ENCODE measurements at regions not wholly inside any gene's neighbourhood (a gene's known extent, or its start where the extent isn't known, plus 50 kb on each side); places are given as distances from the start of the nearest gene placed in this dataset.
"Not testable (repeated sequence)": the region's sequence is repeated elsewhere in the genome, so short reads cannot be mapped to it uniquely, and the experiment has no call there.

DNA sequence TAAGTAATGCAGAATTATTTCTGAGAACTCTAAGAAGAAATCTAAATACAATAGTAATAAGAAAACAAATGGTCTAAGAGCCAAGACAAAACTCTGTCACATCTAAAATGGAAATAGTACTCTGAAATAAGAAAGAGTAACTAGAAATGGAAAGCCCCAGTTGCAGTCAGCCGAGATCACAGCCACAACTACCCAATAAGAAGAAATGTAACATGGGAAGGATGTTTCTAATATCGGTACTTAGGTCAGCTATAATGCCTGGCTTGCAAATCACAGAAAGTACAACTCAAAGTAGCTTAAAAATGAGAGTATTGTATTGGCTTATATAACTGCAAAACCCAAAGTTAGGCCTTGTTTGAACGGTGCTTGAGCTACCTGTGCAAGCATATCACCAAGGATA is 58.6 kb upstream of the USP25 start:
- H3K27ac ChIP-seq: no peak overlapping the region
- TF ChIP-seq, protein P1, sequence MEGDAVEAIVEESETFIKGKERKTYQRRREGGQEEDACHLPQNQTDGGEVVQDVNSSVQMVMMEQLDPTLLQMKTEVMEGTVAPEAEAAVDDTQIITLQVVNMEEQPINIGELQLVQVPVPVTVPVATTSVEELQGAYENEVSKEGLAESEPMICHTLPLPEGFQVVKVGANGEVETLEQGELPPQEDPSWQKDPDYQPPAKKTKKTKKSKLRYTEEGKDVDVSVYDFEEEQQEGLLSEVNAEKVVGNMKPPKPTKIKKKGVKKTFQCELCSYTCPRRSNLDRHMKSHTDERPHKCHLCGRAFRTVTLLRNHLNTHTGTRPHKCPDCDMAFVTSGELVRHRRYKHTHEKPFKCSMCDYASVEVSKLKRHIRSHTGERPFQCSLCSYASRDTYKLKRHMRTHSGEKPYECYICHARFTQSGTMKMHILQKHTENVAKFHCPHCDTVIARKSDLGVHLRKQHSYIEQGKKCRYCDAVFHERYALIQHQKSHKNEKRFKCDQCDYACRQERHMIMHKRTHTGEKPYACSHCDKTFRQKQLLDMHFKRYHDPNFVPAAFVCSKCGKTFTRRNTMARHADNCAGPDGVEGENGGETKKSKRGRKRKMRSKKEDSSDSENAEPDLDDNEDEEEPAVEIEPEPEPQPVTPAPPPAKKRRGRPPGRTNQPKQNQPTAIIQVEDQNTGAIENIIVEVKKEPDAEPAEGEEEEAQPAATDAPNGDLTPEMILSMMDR (conservative IDR thresholded peaks at IDR 0.05): no peak

DNA sequence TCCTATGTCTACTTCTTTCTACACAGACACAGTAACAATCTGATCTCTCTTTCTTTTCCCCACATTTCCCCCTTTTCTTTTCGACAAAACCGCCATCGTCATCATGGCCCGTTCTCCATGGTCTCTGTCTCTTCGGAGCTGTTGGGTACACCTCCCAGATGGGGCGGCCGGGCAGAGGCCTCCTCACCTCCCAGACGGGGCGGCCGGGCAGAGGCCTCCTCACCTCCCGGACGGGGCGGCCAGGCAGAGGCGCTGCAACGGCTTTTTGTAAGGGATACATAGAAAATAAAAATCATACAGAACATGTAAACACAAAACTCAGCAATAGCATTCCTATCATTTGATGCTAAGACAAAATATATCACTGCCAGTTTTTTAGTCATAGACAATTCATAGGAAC is 57.2 kb upstream of the USP25 start:
- H3K27ac ChIP-seq: not testable (repeated sequence)

DNA sequence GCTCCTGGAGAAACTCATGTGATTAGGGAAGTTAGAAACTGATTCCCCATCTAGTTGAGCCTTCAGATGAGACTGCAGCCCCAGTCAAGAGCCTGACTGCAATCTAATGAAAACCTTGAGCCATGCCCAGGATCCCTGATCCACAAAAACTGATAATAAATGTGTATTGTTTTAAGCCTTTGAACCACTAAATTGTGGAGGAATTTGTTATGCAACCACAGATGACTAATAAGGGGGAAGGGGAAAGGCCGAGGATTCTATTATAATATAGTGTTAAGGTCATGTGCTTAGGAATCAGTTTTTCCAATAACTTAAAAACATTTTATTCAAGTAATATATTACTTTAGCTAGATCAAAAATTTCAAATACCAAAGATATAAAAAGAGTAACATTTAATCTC is 52.8 kb upstream of the USP25 start:
- no peak overlapping the region for H3K27ac ChIP-seq
- TF ChIP-seq, protein P1 (conservative IDR thresholded peaks at IDR 0.05): no peak

DNA sequence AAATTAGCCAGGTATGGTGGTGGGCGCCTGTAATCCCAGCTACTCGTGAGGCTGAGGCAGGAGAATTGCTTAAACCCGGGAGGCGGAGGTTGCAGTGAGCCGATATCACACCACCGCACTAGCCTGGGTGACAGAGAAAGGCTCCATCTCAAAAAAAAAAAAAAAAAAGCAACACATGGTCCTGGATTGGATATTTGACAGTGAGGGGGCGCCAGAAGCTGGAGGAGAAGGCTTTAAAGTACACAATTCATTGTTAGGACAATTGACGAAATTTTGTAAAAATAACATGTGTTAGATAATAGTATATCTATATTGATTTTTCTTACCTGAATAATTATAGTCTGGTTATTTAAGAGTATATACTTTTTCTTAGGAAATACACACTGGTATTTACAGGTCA is 50.2 kb upstream of the USP25 start:
- TF ChIP-seq, protein P1 (conservative IDR thresholded peaks at IDR 0.05): peak; percentile 19; the same call in 1 of the 2 replicates
- no peak overlapping the region for H3K27ac ChIP-seq

Measured in VCaP (cell line).